ENCODE measurements at regions not wholly inside any gene's neighbourhood (a gene's known extent, or its start where the extent isn't known, plus 50 kb on each side); places are given as distances from the start of the nearest gene placed in this dataset.
A peak's percentile ranks its signal among the peaks of the same experiment; 100 is the strongest.
"Not testable (repeated sequence)": the region's sequence is repeated elsewhere in the genome, so short reads cannot be mapped to it uniquely, and the experiment has no call there.

- DNase-seq = no peak
These were observed 499.6 kb downstream of the TMEM121 start for GRCh38 chr14:106026026-106026425.

DNA sequence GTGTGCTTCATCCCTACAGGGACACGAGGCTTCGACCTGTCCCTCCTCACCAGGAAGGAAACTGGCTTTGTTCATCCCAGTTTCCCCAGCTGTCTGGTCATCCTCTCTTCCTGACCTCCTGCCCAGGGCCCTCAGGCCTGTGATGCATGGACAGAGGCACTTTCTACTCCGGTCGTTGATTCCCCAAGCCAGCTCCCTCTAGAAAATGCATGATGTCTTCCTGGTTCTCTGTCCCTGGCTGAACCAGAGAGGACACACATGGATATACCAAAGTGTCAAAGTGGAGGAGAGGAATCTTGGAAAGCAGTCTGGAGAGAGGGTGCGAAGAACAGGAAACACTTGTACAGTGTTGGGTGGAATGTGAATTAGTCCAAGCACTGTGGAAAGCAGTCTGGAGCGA lies 501.4 kb downstream of the TMEM121 start:
- DNase-seq = not testable (repeated sequence)

GRCh38 chr14:106029959-106030358 lies 503.6 kb downstream of the TMEM121 start:
- no peak for DNase-seq

- DNase-seq = no peak
These were observed 511.0 kb downstream of the TMEM121 start for GRCh38 chr14:106037380-106037779.

DNA sequence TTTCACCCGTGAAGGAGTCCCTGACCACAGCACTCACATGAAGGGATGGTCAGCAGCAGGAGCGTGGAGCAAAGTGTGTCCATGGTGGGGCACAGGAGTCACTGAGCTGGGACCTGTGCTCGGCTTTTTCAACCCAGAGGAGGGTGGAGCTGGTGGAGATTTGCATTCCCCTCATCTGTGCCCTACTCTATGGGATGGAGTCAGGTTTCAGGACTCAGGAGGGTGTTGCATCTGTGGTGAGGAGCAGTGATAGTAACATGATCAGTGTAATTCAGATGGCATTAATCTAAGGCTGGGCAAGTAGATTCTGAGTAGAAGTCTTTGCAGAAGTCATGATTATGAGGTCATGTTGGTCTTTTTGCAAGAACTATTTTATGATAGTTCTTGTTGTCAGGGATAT lies 511.9 kb downstream of the TMEM121 start:
- no peak for DNase-seq

- peak; percentile 85 for DNase-seq
These were observed 513.0 kb downstream of the TMEM121 start for GRCh38 chr14:106039400-106039799.

- no peak for DNase-seq
These were observed 518.1 kb downstream of the TMEM121 start for GRCh38 chr14:106044515-106044914.

DNA sequence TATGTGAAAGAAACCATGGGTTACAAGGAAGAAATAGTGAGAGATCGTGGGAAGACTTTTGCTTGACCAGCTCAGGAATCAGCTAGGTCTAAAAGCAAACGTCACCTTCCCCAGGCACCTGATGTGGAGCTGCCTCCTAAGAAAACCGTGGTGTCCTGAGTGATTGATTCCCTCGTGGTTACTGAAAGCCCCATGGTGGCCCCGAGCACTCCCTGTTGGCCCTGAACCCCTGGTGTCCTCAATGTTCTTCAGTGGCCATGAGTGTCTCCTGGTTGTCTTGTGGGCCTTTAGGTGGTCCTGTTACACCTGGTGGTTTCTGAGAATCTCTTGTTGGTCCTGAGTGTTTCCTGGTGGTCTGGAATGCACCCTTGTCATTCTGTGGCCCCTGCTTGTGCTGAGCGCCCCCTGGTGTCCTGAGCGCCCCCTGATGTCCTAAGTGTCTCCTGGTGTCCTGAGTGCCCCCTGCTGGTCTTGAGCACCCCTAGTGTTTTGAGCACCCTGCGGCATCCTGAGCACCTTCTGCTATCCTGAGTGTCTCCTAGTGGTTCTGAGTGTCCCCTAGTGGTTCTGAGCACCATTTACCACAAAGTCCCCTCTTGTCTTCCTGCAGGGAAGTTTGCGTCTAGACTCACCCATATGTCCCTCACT lies 518.7 kb downstream of the TMEM121 start:
- DNase-seq = peak; percentile 91

DNA sequence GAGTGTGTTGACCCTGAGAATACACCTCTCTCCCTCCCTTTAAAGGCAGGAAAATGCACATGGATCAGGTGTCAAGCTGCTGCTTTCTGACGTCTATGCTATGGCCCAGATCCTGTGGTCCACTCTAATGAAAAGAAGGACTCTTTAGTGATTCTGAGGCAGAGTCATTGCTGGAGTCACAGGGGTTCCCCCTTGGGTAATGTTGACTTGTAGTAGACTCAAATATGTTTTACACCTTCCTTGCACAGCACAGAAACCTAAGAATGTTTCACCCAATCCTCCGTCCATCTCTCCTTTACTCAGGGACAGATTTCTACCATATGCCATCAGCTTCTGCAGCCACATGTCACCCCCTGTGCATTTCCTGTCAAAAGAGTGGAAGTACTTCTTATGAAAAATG lies 525.4 kb downstream of the TMEM121 start:
- peak; percentile 57 for DNase-seq

- DNase-seq = no peak
These were observed 528.9 kb downstream of the TMEM121 start for GRCh38 chr14:106055289-106055688.

DNA sequence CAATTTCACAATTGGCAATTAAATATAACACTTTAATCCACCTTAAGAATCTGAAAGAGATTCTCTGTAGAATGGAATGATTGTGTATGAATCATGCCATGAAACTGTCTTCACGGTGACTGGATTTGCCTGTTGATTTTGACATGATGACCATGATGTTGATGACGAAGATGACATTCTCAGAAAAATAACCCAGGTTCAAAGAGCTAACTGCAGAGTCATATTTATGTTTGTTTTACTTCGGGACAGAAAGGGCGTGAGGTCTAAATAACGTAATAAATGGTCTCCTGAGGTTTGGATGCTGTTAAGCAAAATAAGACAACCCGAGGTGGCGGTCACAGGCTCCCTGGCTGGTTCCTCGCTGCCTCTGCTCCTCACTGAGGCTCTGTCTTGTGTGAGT lies 532.0 kb downstream of the TMEM121 start:
- peak; percentile 16 for DNase-seq

- DNase-seq = no peak
These were observed 534.0 kb downstream of the TMEM121 start for GRCh38 chr14:106060276-106060975.

DNA sequence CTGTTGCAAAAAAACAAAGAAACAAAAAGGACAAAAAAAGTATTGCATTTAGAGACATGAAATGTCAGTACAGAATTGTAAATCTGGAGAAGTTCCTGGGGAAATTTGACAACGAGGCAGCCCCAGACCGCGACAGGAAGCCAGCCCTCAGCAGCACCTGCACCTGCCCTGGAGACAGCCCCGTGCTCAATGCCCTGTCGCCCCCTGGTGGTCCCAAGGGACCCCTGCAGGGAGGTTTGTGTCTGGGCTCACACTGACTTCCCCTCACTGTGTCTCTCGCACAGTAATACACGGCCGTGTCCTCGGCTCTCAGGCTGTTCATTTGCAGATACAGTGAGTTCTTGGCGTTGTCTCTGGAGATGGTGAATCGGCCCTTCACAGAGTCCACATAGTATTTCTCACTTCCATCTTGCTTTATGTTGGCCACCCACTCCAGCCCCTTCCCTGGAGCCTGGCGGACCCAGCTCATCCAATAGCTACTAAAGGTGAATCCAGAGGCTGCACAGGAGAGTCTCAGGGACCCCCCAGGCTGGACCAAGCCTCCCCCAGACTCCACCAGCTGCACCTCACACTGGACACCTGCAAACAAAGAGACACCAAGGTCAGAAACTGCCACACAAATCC lies 535.6 kb downstream of the TMEM121 start:
- peak; percentile 89 for DNase-seq

- DNase-seq = no peak
These were observed 536.3 kb downstream of the TMEM121 start for GRCh38 chr14:106062502-106063272.

DNA sequence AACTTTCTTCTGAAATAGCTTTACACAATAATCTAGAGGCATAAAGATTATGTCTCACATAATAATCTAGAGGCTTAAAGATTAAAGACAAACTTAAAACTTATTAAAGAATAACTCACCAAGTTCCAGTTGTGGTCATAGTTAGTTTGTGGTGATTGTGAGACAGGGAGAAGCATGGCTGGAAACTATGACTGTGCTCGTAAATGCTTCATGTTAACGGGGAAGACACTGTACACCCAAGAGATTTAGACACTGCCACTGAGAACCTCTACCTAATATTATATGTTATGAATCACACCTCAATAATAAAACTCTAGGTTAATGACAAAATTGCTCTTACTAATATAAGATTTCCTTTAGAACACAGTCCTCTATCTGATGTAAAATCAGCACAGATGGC lies 541.6 kb downstream of the TMEM121 start:
- DNase-seq = peak; percentile 51

DNA sequence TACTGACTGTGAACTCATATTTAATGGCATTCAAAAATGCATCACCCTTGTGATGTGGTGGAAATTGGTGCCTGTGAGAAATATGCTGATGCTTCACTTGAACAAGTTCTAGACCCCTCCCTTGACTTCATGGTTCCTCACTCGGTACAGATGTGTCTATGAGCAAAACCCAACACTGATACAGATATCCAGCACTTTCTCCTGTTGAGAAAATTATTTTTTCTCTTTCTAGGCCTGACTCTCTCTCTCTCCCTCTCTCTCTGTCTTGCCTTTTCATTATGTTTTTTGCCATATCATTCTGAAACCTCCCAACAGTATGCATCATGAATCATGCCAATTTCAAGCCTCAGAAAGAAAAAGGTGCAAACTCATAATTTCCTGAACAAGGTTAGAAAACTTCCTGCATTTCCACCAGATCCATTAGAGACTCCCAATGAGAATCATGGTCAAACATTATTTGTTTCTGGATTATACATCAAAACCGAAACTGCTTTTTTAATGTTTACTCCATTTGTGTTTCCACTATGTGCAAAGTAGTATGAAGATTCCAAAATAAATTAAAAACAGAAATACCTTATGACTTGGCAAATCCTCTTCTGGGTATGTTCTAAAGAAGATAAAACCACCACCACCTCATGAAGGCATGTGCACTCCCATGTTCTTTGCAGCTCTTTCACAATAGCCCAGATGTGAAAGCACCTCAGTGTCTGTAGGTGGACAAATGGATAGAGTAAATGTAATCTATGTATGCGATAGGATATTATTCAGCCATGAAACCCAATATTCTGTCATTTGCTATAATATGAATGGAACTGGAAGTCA lies 543.6 kb downstream of the TMEM121 start:
- peak; percentile 82 for DNase-seq

DNA sequence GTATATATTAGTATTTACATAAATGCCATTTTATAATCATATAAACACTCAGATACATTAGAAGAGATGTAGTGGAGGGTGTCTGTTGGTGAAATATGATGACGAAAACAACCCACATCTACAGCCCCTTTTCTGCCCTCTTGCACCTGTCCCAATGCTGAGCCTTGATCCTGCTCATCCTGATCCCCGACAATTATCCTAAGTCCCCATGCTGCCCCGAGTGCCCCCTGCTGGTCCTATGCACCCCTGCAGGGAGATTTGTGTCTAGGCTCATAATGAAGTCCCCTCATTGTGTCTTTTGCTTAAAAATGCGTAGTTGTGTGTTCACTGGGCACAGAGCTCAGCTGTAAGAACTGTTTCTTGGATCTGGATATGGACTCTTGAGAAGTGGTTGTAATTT lies 554.5 kb downstream of the TMEM121 start:
- DNase-seq = no peak

- not testable (repeated sequence) for DNase-seq
These were observed 555.3 kb downstream of the TMEM121 start for GRCh38 chr14:106081721-106082120.

- DNase-seq = no peak
These were observed 556.7 kb downstream of the TMEM121 start for GRCh38 chr14:106083082-106083481.

GRCh38 chr14:106087837-106088236 lies 561.5 kb downstream of the TMEM121 start:
- no peak for DNase-seq

GRCh38 chr14:106088860-106089259 lies 562.5 kb downstream of the TMEM121 start:
- DNase-seq = not testable (repeated sequence)

GRCh38 chr14:106094654-106095189 lies 568.3 kb downstream of the TMEM121 start:
- peak; percentile 86 for DNase-seq

All from activated CD4-positive, alpha-beta T cell treated with anti-CD3 and anti-CD28 coated beads, Interleukin-2, Interleukin-6, amounts not matched to agents 100 ng/mL and 50 ng/mL, durations not matched to agents 16 hours and 8 hours (primary cell).